K562 (cell line): ENCODE measurements at regions not wholly inside any gene's neighbourhood (a gene's known extent, or its start where the extent isn't known, plus 50 kb on each side); places are given as distances from the start of the nearest gene placed in this dataset.

Source experiments
- CCNT2 ChIP-seq: IDR thresholded peaks from 2 replicates; pipeline ENCODE4 v1.6.1; 2011; ENCODE audit warnings: borderline replicate concordance, low read depth, mild to moderate bottlenecking, moderate library complexity, mixed read lengths, low read length; ENCODE audit not compliant: insufficient read length; ENCODE audit errors: extremely low read depth
- DPF2 ChIP-seq: fragments of 450-650 bp; IDR thresholded peaks from 2 replicates; pipeline ENCODE4 v1.6.1; 2016
- GTF3C2 ChIP-seq: IDR thresholded peaks from 3 replicates; pipeline ENCODE4 v1.6.1; 2011; ENCODE audit warnings: borderline replicate concordance, mild to moderate bottlenecking, moderate library complexity; ENCODE audit not compliant: insufficient read length; ENCODE audit errors: extremely low read depth
- MIER1 ChIP-seq: fragments of 450-650 bp; IDR thresholded peaks from 2 replicates; pipeline ENCODE4 v1.6.1; 2016; ENCODE audit warnings: antibody characterized with exemption, mild to moderate bottlenecking, low read depth
- NR2C2 ChIP-seq, 2 experiments: fragments of 200-800 bp in 1 of 2; sonication (Bioruptor generic) in 1 of 2; sonication (generic) in 1 of 2; formaldehyde crosslinking in 1 of 2; IDR thresholded peaks; 2 replicates each; pipeline versions ENCODE4 v1.6.1 to v1.8.0; 2016 to 2022; ENCODE audit warnings: mild to moderate bottlenecking in 1 of 2, missing compliant biosample characterization in 1 of 2, missing genetic modification characterization in 1 of 2, missing genetic modification reagents in 1 of 2
- PKNOX1 ChIP-seq: fragments of 450-650 bp; IDR thresholded peaks from 2 replicates; pipeline ENCODE4 v1.6.1; 2016
- ZBTB40 ChIP-seq, 2 experiments: fragments of 450-650 bp in 1 of 2; sonication (generic) in 1 of 2; formaldehyde crosslinking in 1 of 2; IDR thresholded peaks; 2 replicates each; pipeline versions ENCODE4 v1.7.1 to v1.9.0; 2016 to 2022; ENCODE audit warnings: inconsistent platforms in 1 of 2, mild to moderate bottlenecking in 1 of 2, missing genetic modification reagents in 1 of 2
- ZNF263 ChIP-seq: sonication (generic); formaldehyde crosslinking; IDR thresholded peaks from 2 replicates; pipeline ENCODE4 v1.8.0; 2022; ENCODE audit warnings: mild to moderate bottlenecking, missing genetic modification reagents, borderline replicate concordance
- ZNF512 ChIP-seq: IDR thresholded peaks from 2 replicates; pipeline ENCODE4 v1.6.1; 2016; ENCODE audit warnings: missing genetic modification characterization, missing compliant biosample characterization

- TF ChIP-seq ZBTB40 (IDR thresholded peaks at IDR 0.05) (peak; percentile 63), ZBTB40 (CRISPR knock-in tag; IDR thresholded peaks at IDR 0.05) (no peak), MIER1 (0 out of 2 replicates have a peak, but pooled peaks have one; percentile 49), DPF2 (peak; percentile 76), PKNOX1 (0 out of 2 replicates have a peak, but pooled peaks have one; percentile 27), CCNT2 (no peak), ZNF263 (CRISPR knock-in tag) (0 out of 2 replicates have a peak, but pooled peaks have one; percentile 19), NR2C2 (CRISPR knock-in tag; IDR thresholded peaks at IDR 0.05) (no peak), NR2C2 (tag; IDR thresholded peaks at IDR 0.05) (peak; percentile 59; the same call in 1 of the 2 replicates), GTF3C2 (no peak), ZNF512 (tag) (peak; percentile 79)
These were observed 94.7 kb upstream of the ZMIZ1 start (continued) for GRCh38 chr10:78973901-78974616.
